ENCODE measurements at regions not wholly inside any gene's neighbourhood (a gene's known extent, or its start where the extent isn't known, plus 50 kb on each side); places are given as distances from the start of the nearest gene placed in this dataset.

DNA sequence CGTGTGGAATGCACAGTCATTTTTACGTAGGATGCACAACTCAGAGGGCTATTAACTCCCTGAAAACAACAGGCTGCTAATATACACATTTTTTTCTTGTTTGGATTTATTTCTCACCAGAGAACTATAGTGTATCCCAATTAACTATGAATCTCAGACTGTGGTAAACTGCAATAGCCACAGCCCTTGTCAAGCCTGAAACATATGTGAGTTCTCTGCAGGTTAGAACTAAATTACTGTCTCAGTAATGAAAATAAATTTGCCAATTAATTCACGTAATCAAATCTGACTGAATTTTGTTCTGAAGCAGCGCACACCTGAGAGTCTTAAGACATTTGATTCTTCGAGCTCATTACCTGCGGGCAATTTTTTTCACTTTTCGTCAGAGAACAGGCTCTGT lies 318.6 kb downstream of the PMP22 start:
- DNase-seq (ENCODE audit: low read depth in 2 of 2) = no peak

DNA sequence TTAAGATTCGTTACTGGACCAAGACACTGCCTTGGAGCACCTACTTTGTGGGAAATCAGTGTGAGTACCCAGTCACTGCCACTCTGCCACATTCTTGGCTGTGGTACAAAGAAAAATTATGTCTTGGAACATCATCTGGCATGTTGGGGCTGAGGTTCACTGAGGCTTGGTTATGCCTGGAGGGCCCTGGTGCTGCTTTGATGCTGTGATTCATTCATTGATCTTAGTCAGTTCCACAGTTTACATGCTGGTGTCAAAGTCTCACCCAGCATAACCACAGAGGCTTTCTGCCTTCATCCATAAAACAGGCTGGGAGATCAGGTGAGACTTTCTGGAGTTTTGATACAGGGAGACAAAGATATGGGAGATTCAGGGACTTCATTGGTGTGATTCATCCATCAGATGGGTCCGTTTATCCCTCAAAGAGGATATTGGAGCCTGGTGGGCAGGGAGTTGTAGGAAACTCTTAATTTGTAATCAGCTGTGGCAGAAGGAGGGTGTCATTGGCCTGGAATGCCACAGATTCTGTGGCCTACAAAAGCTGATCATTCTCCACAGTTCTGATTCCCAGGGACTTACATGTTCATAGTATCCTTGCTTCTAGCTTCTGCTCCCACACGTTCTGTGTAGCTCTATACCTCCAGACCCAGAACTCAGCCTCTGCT lies 322.5 kb downstream of the PMP22 start:
- DNase-seq (ENCODE audit: low read depth in 2 of 2) = no peak

DNA sequence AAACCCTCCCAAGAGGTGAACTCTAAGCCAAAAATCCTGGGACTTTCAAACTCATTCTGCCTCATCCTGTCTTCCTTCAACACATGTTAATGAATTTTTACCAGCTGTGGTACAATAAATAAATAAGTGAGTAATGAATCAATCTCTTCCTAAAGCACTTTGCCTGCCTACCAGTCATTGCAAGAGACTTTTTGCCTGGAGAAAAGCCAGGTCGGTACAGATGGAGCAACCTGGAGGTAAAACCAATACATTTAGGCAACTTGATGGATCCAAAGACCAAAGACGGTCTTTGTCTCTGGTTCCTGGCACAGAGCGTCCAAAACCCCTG lies 324.2 kb downstream of the PMP22 start:
- no peak for DNase-seq (ENCODE audit: low read depth in 2 of 2)

DNA sequence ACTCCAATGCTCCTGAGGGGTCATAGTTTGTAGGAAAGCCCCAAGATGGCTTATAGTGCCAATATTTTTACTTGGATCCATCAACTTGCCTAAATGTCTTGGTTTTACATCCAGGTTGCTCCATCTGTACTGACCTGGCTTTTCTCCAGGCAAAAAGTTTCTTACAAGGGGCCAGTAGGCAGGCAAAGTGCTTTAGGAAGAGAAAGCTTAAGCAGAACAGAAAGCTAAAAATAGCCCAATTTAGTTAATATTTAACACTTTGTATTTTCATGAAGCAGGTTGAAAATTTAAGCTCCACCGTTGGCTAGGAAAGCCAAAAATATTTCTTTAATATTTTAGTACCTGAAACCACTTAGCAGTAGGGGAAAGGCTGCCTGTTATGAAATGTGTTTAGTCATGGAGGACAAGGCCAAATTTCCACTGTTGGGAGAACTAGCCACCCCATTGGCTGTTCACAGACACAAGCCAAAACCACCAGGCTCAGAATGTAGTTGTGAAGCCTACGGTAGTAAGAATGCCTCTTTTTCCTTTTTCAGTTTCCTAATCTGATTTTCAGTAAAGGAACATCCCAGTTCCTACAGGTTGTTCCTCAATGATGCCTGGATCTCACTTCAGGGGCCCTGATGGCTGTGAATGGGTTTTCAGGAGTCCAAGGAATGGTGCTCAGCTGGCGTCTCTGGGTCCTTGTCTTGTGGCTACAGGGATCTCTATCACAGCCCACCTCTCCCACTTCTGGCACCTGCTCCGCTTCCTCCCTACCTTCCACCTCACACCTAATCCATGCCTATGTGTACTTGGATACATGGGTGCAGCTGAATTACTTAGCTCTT lies 324.8 kb downstream of the PMP22 start:
- no peak for DNase-seq (ENCODE audit: low read depth in 2 of 2)

DNA sequence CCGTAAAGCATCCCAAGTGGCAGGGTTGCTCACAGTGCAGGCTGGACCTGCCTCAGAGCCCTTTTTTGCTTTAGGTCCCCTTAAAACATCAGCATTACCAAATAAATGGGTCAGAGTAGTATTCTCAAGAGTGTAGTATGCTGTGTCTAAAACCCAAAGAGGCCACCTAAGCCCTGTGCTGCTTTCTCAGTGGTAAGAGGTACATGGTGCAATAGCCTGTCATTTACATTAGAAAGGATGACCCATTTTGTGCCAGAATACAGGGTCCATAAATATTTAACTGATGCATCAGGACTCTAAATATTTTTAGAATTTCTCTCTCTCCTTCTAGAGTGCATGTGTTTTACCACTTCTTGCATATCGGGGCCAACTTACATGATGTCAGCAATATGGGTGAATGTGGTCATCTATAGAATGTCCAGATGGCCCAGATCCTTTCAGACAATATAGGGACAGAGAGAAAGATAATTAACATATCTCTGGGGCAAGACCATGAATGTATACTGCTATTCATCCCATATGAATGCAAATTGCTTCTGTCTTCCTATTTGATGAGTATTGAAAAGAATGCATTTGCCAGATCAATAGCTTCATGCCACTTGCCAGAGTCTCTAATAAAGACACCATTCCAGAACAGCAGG lies 329.2 kb downstream of the PMP22 start:
- DNase-seq (ENCODE audit: low read depth in 2 of 2) = no peak

DNA sequence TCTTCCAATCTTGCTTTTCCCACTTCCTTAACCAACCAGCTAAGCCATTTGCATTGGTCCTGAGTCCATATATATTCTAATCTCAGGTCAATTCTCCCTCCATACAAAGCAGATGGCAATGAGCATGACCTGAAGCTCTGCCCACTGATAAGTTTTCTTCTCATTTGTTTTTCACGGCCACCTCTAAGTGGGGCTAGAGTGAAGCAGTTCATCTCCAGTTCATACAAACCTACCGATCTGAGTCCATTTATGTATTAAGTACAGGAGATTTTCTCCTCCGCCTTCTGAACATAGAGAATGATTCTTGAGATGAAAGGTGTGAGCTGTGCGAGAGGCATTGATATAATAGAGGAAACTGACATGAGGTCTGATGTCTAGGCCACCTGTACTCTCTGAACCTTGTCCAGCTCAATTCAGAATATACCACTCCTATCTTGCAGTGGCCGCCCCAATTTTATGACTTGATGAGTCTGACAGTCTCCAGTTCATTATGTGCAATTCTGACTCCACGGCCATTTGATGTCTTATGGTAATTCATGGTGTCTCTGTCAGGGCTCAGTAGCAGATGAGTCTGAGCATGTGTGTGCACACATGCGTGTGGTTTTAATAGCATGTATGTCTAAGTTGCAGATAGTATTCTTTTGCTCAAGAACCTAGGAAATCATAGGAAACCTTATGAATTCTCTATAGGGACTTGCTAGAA lies 329.8 kb downstream of the PMP22 start:
- DNase-seq (ENCODE audit: low read depth in 2 of 2) = no peak

DNA sequence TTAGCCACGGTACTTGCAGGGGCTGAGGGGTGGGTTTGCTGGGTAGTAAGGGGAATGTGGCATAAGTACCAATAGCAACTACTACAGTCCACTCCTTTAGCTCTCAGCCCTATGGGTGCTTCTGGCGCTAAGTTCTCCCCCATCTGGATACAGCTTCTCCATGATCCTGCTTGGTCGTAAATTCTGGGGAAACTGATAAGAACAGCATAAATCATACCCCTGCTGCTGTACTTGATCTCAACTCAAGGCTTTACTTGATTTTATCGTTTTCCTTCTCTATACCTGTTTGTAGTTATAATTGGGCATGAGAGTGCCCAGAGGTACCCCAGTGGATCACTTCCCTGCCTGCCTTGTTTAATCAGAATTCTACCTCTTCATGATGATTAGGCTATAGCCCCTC lies 331.4 kb downstream of the PMP22 start:
- no peak for DNase-seq (ENCODE audit: low read depth in 2 of 2)

DNA sequence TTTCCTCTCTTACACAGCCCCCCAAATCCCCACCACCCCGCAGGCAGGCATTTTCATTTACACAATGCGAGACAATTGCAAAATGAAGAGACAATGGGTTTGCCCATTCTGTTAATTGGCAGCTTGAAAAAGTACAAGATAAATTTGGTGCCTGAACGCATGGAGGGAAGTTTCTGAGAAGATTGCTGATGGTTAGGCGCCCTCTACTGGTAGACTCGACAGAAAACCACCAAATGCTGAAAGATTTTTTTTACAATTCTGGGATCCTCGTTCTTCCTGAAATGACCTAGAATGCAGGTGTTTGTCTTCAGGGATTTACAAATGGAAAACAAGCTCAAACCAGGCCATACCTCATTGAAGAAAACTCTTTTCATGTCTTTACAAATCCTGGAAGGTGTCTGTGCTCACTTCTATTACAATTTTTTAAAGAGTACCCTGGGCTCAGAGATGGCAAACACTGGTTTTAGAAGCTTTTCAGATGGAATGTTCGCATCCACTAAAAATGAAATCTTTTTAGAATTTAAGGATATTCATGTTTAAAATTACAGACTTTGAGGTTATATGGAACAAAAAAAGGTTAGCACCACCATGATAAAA lies 338.5 kb downstream of the PMP22 start:
- DNase-seq (ENCODE audit: low read depth in 2 of 2) = peak in 1 of 2 donors; percentile 15

DNA sequence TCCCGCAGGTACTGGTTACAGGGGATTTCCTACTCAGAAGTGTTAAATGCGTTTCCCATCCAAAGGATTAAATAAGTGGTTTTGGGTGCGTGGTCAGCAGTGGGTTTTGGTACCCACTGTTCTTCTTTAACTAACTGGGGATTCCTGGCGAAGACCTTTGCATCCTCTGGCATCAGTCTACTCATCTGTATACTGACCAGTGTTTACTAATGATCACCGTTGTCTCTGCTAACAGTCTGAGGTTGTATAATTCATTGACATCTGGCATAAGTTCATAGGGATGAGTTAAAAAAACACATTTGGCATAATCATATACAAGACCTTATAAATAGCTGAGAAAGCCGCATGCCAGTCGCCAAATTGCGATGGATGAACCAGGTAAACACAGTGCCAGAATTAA lies 339.1 kb downstream of the PMP22 start:
- DNase-seq (ENCODE audit: low read depth in 2 of 2) = no peak

DNA sequence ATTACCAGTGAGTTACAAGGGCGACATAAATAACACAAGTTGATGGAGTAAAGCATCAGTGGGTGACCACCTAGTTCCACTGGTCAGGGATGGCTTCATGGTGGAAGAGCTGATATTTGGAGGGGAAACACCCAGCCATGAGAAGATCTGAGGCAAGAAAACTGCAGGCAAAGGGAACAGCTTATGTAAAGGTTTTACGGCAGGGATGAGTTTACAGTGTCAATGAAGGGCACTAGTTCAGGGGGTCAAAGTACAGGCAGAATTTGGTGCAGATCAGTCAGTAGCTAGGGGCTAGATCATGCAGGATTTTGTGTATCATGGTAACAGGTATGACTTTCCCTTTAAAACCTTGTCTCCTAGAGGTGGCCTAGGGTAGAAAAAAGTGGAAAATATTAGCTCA lies 339.6 kb downstream of the PMP22 start:
- DNase-seq (ENCODE audit: low read depth in 2 of 2) = no peak

DNA sequence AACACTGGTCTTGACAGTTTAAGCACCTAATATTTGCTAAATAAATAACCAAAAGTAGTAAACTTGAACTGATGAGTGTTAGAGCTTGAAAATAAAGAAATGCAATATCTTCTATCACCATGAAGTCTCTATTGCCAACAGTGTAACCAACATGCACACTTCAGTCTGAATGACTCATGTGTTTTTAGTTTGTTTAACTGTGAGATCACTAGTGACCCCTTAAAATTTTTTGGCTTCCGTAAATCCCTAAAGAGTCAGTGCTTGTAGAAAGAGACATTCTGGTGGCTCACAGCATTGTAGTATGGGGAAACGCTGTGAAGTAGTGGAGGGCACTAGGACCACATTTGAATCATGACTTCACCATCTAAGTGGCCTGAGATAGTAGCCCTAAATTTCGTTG lies 341.1 kb downstream of the PMP22 start:
- no peak for DNase-seq (ENCODE audit: low read depth in 2 of 2)

DNA sequence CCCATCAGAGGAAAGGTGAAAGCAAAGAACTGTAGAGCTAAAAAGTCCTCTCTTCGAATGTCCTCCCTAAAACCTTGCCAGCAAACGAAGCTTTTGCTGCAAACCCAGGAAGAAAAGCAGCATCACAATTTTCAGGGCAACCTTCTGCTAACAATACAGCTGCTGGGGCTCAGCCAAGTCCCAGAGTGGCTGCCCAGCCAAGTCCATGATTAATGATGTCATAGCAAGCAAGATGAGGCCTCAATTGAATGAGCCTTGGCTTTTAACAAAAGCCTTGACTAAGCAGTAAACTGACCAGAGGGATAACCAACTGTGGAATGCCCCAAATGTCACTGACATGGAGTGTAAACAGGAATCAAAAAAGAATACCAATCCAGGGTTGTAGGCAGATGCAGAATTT lies 342.7 kb downstream of the PMP22 start:
- no peak for DNase-seq (ENCODE audit: low read depth in 2 of 2)

DNA sequence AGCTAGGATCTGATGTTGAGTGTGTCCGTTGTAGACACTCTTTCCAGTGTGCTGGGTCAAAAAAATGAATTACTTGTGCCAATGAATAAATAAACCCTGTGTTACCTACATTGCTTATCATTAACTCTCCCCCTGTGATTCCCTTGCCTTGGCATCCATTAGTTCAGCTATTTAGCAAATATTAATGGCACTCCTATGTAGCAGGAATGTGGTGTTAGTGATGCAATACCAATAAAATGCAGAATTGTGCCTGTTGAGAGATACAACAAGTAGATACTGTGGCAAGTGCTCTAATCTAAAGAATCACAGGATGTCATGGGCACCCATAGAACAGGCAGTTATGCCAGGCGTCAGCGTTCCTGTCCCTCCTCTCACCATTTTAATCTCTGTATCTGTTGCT lies 343.2 kb downstream of the PMP22 start:
- no peak for DNase-seq (ENCODE audit: low read depth in 2 of 2)

DNA sequence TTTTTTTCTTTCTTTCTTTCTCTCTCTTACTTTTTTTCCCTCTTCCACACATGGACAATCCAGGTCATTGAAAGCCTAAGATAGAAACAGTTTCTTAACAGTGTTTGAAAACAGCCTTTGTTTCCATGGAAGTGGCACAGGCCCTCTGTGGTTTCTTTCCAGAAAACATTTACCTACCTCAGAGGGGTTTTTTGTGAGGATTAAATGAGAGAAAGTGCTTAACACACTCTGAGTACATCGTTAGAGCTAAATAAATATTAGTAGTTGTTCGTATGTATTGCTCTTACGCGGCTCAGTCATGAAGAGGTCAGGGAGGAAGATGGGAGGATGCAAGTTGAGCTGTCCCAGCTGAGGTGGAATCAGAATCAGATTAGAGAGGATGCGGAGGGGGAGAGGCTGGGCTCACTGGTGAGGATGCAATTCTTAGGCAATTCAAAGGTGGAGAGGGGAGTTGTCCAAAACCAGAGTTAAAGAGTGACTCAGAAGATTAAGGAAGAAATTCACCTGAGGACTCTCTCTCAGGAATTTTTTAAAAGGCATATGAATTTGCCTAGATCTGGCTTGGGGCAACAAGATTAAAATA lies 345.4 kb downstream of the PMP22 start:
- DNase-seq (ENCODE audit: low read depth in 2 of 2) = no peak

DNA sequence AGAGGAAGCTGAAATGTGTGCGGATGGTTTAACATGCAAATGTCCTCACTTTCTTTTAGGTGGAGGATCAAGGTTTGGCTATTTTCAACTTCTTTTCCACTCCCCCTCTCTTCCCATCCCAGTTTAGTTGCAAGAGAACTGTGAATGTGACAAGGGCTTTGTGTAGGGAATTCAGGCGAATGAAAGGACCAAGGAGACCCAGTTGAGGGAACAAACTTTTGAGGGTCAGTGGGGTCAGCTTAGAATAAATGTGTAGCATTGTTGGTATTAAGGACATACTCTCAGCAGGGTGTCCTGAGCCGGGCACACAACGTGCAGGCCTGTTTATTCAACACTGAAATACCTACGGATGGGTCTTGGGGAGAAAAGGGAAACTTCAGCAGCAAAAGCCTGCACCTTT lies 346.0 kb downstream of the PMP22 start:
- DNase-seq (ENCODE audit: low read depth in 2 of 2) = no peak

DNA sequence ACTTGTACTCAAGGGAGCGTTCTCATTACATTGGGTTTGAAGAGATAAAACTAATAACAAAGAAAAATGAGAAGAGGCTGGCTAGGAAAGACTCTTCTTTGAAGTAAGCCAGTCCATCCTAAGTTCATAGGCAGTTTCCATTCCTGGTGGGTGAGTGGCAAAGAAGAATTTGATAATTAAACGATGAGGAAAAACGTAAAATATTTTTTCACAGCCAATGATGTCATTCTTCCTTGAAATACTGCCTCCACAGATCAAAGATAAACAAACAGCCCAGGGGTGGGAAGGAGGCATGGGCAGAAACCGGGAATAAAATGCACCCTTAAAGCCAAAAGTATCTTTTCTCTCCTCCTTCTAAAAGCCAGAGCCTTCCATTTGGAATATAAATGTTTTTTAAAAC lies 346.6 kb downstream of the PMP22 start:
- no peak for DNase-seq (ENCODE audit: low read depth in 2 of 2)

DNA sequence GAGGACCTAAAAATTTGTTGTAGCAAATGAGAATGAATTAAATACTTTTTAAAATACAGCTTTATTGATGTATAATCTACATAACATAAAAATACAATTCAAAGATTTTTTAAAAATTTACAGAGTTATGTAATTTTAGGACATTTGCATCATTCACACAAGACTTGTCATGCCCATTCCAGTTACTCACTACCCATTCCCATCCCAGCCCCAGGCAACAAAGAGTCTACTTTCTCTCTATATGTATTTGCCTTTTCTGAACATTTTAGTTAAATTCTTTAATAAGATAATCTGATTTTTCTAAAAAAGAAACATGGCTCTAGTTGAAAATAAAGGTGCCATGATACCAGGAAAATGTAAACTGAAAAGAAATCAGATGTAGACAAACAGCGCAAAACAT lies 354.2 kb downstream of the PMP22 start:
- no peak for DNase-seq (ENCODE audit: low read depth in 2 of 2)

DNA sequence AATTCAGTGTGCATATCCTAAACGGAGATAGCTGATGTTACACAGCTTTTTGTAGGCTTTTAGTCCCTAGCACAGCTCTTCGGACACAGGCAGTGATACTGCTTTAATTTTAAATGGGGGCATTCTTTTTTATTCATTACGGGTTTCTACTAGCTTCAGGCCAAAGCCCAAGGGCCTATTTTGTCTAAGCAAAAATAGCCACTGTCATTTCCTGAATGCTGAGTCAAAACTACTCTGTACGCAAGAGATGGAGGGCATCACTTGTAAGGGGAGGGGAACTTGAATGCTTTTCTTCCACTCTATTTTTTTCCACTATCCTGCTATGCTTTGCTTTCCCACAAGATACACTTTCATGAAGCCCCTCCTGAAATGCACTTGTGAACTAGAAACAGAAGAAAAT lies 360.7 kb downstream of the PMP22 start:
- DNase-seq (ENCODE audit: low read depth in 2 of 2) = no peak

DNA sequence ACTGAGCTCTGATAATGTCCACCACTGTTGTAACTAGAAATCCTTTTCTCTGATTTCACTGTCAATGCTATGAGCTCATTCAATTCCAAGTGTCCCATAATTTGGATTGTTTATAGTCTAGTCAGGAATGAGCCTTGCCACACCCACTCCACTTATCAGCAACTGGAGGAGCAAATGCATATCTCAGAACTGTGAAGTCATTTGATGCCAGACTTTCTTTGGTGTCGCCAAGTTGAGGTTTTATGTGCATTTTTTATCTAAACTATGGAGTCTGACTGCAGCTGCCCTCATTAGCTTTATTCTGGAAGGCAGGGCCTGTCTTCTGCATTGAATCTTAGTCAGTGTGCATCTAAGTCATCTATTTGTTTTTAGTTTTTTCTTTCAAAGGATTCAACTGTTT lies 361.3 kb downstream of the PMP22 start:
- DNase-seq (ENCODE audit: low read depth in 2 of 2) = no peak

DNA sequence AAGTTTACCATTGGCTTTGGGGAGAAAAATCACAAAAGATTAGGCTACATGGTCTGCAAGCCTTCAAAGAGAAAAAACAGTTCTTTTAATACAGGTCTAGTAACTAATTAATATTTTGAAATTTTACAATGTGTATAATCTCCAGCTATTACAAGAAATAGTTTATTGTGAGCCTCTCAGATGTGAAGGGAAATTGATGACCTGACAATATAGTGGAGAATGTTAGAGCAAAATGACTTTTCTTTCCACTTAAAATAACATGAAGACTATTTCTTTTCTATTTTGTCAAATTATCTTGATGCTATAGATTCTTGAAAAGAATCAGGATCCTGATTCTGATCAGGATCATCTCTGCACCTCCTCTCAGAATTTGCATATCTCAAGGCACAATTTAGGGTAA lies 362.3 kb downstream of the PMP22 start:
- DNase-seq (ENCODE audit: low read depth in 2 of 2) = no peak

DNA sequence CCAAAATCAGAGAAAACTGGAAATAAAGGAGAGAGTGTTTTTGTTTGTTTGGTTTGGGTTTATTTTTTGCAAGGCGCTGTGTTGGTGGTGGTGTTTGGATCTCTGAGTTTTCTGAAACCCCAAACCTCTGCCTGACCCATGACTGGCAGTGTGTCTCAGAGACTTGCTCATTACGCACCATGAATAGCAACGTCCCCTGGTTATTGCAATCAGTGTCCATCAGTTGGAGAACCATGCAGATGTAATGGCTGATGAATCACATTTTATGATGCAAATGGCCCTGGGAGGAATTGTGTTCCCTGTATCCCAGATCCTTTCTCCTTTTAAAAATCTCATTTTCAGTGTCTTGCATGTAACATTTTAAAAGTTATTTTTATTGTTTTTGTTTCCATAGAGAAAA lies 362.8 kb downstream of the PMP22 start:
- no peak for DNase-seq (ENCODE audit: low read depth in 2 of 2)

DNA sequence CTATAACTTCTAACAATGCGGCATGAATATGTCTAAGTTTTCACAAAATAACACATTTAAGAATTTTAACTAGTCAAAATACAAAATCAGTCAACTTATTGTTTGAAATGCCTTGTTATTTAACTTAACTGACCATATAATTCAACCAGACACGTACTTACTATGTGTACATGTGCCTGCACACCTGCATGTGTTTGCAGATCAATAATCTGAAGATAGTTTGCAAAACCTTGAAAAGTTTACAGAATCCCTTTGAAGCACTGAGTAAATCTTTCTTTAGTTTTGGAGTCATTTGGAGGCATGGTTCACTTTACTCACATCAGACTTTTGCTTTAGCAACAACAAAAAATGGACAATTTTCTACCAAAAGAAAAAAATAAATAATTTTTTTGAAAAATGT lies 363.8 kb downstream of the PMP22 start:
- no peak for DNase-seq (ENCODE audit: low read depth in 2 of 2)

All from stimulated activated CD8-positive, alpha-beta memory T cell treated with anti-CD3 and anti-CD28 coated beads, Interleukin-15, amount 100 ng/mL, for 4 hours (primary cell).